ENCODE measurements at regions not wholly inside any gene's neighbourhood (a gene's known extent, or its start where the extent isn't known, plus 50 kb on each side); places are given as distances from the start of the nearest gene placed in this dataset.

DNA sequence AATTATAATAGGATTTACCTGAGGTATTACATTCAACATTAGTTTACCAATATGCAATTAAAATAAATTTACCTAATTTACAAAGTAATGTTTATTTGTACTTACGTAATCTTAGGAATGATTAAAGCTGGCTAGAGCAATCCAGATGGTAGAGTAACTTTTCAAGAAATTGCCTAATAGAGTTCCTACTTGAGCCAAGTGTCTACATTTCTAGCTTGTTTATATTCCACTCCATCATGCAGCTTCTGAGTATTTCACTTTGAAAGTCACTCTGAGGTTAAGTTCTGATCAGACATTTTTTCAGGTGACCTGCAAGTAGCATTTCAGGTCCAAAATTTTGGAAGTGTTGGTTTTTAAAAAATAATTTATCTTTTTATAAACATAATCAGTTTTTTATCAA is 1080.7 kb downstream of the TRHDE start:
- no peak for TF ChIP-seq POLR2A (IDR thresholded peaks at IDR 0.05)
- TF ChIP-seq, protein P1, sequence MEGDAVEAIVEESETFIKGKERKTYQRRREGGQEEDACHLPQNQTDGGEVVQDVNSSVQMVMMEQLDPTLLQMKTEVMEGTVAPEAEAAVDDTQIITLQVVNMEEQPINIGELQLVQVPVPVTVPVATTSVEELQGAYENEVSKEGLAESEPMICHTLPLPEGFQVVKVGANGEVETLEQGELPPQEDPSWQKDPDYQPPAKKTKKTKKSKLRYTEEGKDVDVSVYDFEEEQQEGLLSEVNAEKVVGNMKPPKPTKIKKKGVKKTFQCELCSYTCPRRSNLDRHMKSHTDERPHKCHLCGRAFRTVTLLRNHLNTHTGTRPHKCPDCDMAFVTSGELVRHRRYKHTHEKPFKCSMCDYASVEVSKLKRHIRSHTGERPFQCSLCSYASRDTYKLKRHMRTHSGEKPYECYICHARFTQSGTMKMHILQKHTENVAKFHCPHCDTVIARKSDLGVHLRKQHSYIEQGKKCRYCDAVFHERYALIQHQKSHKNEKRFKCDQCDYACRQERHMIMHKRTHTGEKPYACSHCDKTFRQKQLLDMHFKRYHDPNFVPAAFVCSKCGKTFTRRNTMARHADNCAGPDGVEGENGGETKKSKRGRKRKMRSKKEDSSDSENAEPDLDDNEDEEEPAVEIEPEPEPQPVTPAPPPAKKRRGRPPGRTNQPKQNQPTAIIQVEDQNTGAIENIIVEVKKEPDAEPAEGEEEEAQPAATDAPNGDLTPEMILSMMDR (IDR thresholded peaks at IDR 0.05): no peak
- TF ChIP-seq POLR2AphosphoS5 (IDR thresholded peaks at IDR 0.05): no peak

Data from breast epithelium (tissue), 3 donors.